Karpas-422 (cell line): ENCODE measurements at regions not wholly inside any gene's neighbourhood (a gene's known extent, or its start where the extent isn't known, plus 50 kb on each side); places are given as distances from the start of the nearest gene placed in this dataset.

Experiments
- DNase-seq: peaks from one replicate; pipeline ENCODE4 v3.0.0-alpha.2; 2015
- H2AFZ ChIP-seq: fragments of 200-600 bp; sonication (generic); 2 replicates; pipeline ENCODE4 v1.6.1; 2014; ENCODE audit warnings: antibody characterized with exemption, low read length, mixed read lengths
- H3K27ac ChIP-seq: fragments of 200-600 bp; sonication (generic); 2 replicates; pipeline ENCODE4 v1.5.1; 2014; ENCODE audit warnings: mild to moderate bottlenecking, low read length, moderate library complexity
- H3K27me3 ChIP-seq: fragments of 200-600 bp; sonication (generic); 2 replicates; pipeline ENCODE4 v1.6.1; 2014; ENCODE audit warnings: low read length, mixed read lengths
- H3K36me3 ChIP-seq: fragments of 200-600 bp; sonication (generic); 2 replicates; pipeline ENCODE4 v1.6.1; 2014; ENCODE audit warnings: low read length, mixed read lengths; ENCODE audit not compliant: insufficient read depth
- H3K4me1 ChIP-seq: fragments of 200-600 bp; sonication (generic); 2 replicates; pipeline ENCODE4 v1.6.1; 2014; ENCODE audit warnings: mild to moderate bottlenecking, low read length, mixed read lengths
- H3K4me2 ChIP-seq: fragments of 200-600 bp; sonication (generic); 2 replicates; pipeline ENCODE4 v1.6.1; 2014; ENCODE audit warnings: low read length, low read depth, mild to moderate bottlenecking; ENCODE audit not compliant: poor library complexity, severe bottlenecking
- H3K4me3 ChIP-seq: fragments of 200-600 bp; sonication (generic); 2 replicates; pipeline ENCODE4 v1.5.1; 2014; ENCODE audit warnings: mild to moderate bottlenecking, antibody characterized with exemption, low read length, mixed read lengths
- H3K79me2 ChIP-seq: fragments of 200-600 bp; sonication (generic); 2 replicates; pipeline ENCODE4 v1.6.1; 2014; ENCODE audit warnings: mild to moderate bottlenecking, low read length, mixed read lengths
- H3K9ac ChIP-seq: fragments of 200-600 bp; sonication (generic); 2 replicates; pipeline ENCODE4 v1.6.0; 2014; ENCODE audit warnings: low read length
- H3K9me2 ChIP-seq: fragments of 200-600 bp; sonication (generic), shearing (Covaris generic); replicated peaks from 2 replicates; pipeline ENCODE4 v1.6.0; 2014; ENCODE audit warnings: mild to moderate bottlenecking, low read length, moderate library complexity; ENCODE audit not compliant: insufficient read depth
- H3K9me3 ChIP-seq: fragments of 300-700, 200-600 bp; sonication (generic); 2 replicates; pipeline ENCODE4 v1.6.1; 2014; ENCODE audit warnings: low read length, mixed read lengths
- H4K20me1 ChIP-seq: fragments of 200-600 bp; sonication (generic); 2 replicates; pipeline ENCODE4 v1.6.1; 2014; ENCODE audit warnings: mild to moderate bottlenecking, antibody characterized with exemption, low read length, low read depth; ENCODE audit not compliant: insufficient read depth

DNA sequence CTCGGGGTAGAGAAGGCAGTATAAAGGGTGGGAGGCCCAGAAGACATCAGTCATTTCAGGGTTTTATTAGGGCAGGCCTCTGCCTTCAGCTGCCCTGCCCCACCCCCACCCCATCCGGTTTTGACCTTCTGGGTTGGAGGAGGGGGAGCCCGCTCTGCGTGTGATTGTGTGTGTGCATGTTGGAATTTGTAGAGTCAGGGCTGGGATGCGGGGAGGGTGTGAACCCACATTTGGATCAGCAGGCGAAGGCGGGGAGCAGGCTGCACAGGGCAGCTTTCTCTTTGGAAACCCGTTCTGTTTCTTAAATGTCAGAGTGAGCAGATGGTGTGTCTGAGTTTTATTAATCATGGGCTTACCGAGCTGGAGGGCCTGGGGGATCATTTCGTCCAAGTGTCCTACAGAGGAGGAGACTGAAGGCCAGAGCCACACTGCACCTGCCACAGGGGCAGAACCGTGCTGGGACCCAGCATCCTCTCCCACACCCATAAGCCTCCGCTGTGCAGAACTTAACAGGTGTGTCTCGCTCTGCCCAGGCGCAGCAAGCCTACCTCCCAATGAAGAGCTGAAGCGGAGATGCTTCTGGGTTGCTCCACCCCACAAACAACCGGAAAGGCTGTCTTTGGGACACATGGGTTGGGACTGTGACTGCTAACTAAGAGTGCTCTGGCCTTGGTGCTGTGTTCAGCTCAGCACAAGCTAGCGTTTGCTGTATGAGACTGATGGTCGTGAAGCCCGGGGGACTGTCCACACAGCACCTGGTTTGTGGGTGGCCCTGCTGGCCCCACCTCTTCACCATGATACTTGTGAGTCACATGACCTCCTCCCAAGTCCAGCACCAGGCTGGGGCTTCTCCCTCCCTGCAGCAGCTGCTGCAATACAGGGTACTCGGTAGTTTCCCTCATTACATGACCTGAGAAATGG, 70.9 kb upstream of the GSE1 start:
- Histone ChIP-seq H3K4me3 (no peak overlapping the region), H3K9me3 (0 out of 2 replicates have a peak, but pooled peaks cover 3% of the 10 kb centered on the region), H3K9me2 (no peaks in the 10 kb centered on the region), H2AFZ (no peak overlapping the region), H3K27me3 (no peaks in the 10 kb centered on the region), H3K4me1 (peaks cover 7% of the 10 kb centered on the region), H3K9ac (no peak overlapping the region), H3K27ac (no peak overlapping the region), H3K4me2 (no peak overlapping the region), H4K20me1 (0 out of 2 replicates have a peak, but pooled peaks cover 4% of the 10 kb centered on the region), H3K79me2 (no peaks in the 10 kb centered on the region), H3K36me3 (no peaks in the 10 kb centered on the region)
- DNase-seq: no peak

GRCh38 chr16:85543536-85543935, 69.6 kb upstream of the GSE1 start:
- no peak overlapping the region for H3K9ac ChIP-seq
- H3K4me3 ChIP-seq: no peak overlapping the region
- H2AFZ ChIP-seq: no peak overlapping the region
- H3K9me2 ChIP-seq: no peaks in the 10 kb centered on the region
- H3K4me1 ChIP-seq: peaks cover 7% of the 10 kb centered on the region
- H4K20me1 ChIP-seq: 0 out of 2 replicates have a peak, but pooled peaks cover 4% of the 10 kb centered on the region
- H3K4me2 ChIP-seq: no peak overlapping the region
- H3K9me3 ChIP-seq: 0 out of 2 replicates have a peak, but pooled peaks cover 3% of the 10 kb centered on the region
- H3K79me2 ChIP-seq: no peaks in the 10 kb centered on the region
- no peaks in the 10 kb centered on the region for H3K27me3 ChIP-seq
- no peak overlapping the region for H3K27ac ChIP-seq
- no peak for DNase-seq
- H3K36me3 ChIP-seq: no peaks in the 10 kb centered on the region

- H3K4me3 ChIP-seq: no peak overlapping the region
- no peaks in the 10 kb centered on the region for H3K9me2 ChIP-seq
- H3K27me3 ChIP-seq: no peaks in the 10 kb centered on the region
- H3K4me1 ChIP-seq: peaks cover 7% of the 10 kb centered on the region
- H3K9me3 ChIP-seq: 0 out of 2 replicates have a peak, but pooled peaks cover 3% of the 10 kb centered on the region
- no peak overlapping the region for H3K27ac ChIP-seq
- no peak for DNase-seq
- H3K79me2 ChIP-seq: no peaks in the 10 kb centered on the region
- H3K36me3 ChIP-seq: no peaks in the 10 kb centered on the region
- 0 out of 2 replicates have a peak, but pooled peaks cover 4% of the 10 kb centered on the region for H4K20me1 ChIP-seq
- H3K9ac ChIP-seq: no peak overlapping the region
- H3K4me2 ChIP-seq: no peak overlapping the region
- H2AFZ ChIP-seq: no peak overlapping the region
These were observed 69.1 kb upstream of the GSE1 start for GRCh38 chr16:85544016-85544415.

- Histone ChIP-seq H3K79me2 (no peaks in the 10 kb centered on the region), H3K9ac (no peak overlapping the region), H3K36me3 (no peaks in the 10 kb centered on the region), H3K9me2 (no peaks in the 10 kb centered on the region), H3K4me2 (no peak overlapping the region), H3K4me1 (peaks cover 7% of the 10 kb centered on the region), H3K9me3 (0 out of 2 replicates have a peak, but pooled peaks cover 2% of the 10 kb centered on the region), H2AFZ (no peak overlapping the region), H3K27me3 (no peaks in the 10 kb centered on the region), H3K4me3 (no peak overlapping the region), H4K20me1 (0 out of 2 replicates have a peak, but pooled peaks cover 4% of the 10 kb centered on the region), H3K27ac (no peak overlapping the region)
- DNase-seq: no peak
These were observed 68.5 kb upstream of the GSE1 start for GRCh38 chr16:85544668-85545067.

GRCh38 chr16:85545227-85545818, 67.8 kb upstream of the GSE1 start:
- no peak overlapping the region for H3K27ac ChIP-seq
- no peaks in the 10 kb centered on the region for H3K36me3 ChIP-seq
- H3K4me2 ChIP-seq: no peak overlapping the region
- H4K20me1 ChIP-seq: 0 out of 2 replicates have a peak, but pooled peaks cover 4% of the 10 kb centered on the region
- H3K27me3 ChIP-seq: no peaks in the 10 kb centered on the region
- peaks cover 7% of the 10 kb centered on the region for H3K4me1 ChIP-seq
- DNase-seq: no peak
- no peaks in the 10 kb centered on the region for H3K79me2 ChIP-seq
- H3K9ac ChIP-seq: no peak overlapping the region
- H2AFZ ChIP-seq: no peak overlapping the region
- no peak overlapping the region for H3K4me3 ChIP-seq
- no peaks in the 10 kb centered on the region for H3K9me2 ChIP-seq
- no peaks in the 10 kb centered on the region for H3K9me3 ChIP-seq

DNA sequence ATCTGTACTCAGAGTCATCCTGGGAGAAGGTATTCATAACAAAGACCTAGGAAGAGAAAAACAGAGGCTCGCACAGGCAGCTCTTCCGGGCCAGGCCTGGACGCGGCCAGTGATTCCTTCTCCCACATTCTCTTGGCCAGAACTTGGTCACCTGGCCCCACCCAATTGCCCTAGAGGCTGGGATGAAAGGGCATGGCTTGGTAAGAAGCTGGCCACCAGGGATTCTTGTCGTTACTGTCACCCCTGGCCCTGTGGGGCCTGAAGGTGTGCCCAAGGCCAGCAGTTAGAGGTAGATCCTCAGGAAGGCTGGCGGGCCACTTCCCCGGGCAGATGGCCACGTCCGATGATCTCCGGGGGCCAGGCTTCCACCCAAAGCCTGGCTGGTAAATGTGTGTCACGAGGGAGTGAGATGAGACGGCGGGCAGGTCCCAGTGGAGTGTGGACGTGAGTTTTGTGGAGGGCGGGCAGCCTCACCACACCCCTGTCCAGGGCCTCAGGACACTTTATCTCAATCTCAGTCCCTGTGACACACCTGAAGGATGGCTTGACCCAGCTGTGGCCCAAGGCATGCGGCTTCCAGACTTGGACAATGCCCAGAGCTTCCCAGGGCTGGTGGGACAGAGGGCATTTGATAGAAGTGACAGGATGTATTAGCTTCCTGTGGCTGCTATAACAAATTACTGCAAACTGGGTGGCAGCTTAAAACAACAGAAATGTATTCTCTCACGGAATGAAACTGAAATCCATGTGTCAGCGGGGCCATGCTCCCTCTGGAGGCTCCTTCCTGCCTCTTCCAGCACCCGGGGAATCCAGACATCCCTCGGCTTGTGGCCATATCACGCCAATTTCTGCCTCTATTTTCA, 66.3 kb upstream of the GSE1 start:
- Histone ChIP-seq H3K27me3 (no peaks in the 10 kb centered on the region), H3K27ac (no peak overlapping the region), H3K4me1 (peaks cover 7% of the 10 kb centered on the region), H3K79me2 (no peaks in the 10 kb centered on the region), H2AFZ (no peak overlapping the region), H4K20me1 (0 out of 2 replicates have a peak, but pooled peaks cover 4% of the 10 kb centered on the region), H3K9me3 (no peaks in the 10 kb centered on the region), H3K4me2 (no peak overlapping the region), H3K9ac (no peak overlapping the region), H3K9me2 (no peaks in the 10 kb centered on the region), H3K4me3 (no peak overlapping the region), H3K36me3 (no peaks in the 10 kb centered on the region)
- no peak for DNase-seq

- 0 out of 2 replicates have a peak, but pooled peaks cover 4% of the 10 kb centered on the region for H4K20me1 ChIP-seq
- H3K9ac ChIP-seq: no peak overlapping the region
- H2AFZ ChIP-seq: no peak overlapping the region
- no peak overlapping the region for H3K27ac ChIP-seq
- H3K4me3 ChIP-seq: no peak overlapping the region
- H3K36me3 ChIP-seq: no peaks in the 10 kb centered on the region
- H3K9me2 ChIP-seq: no peaks in the 10 kb centered on the region
- H3K4me1 ChIP-seq: peaks cover 4% of the 10 kb centered on the region
- H3K79me2 ChIP-seq: no peaks in the 10 kb centered on the region
- DNase-seq: no peak
- H3K4me2 ChIP-seq: no peak overlapping the region
- H3K27me3 ChIP-seq: no peaks in the 10 kb centered on the region
- H3K9me3 ChIP-seq: no peaks in the 10 kb centered on the region
These were observed 64.7 kb upstream of the GSE1 start for GRCh38 chr16:85548375-85548774.
